ENCODE measurements at regions not wholly inside any gene's neighbourhood (a gene's known extent, or its start where the extent isn't known, plus 50 kb on each side); places are given as distances from the start of the nearest gene placed in this dataset.

- TF ChIP-seq POLR2A (IDR thresholded peaks at IDR 0.05), result no peak
- no peak for TF ChIP-seq CTCF (IDR thresholded peaks at IDR 0.05)
Observed at GRCh38 chr14:39576736-39577135, 144.5 kb upstream of the FBXO33 start.
